Stimulated activated CD8-positive, alpha-beta memory T cell treated with anti-CD3 and anti-CD28 coated beads, Interleukin-15, amount 100 ng/mL, for 4 hours (primary cell): ENCODE measurements at regions not wholly inside any gene's neighbourhood (a gene's known extent, or its start where the extent isn't known, plus 50 kb on each side); places are given as distances from the start of the nearest gene placed in this dataset.

ENCODE experiments used
- DNase-seq, 2 donors: peaks; one replicate each; pipeline ENCODE4 v3.0.0-alpha.2; 2020; ENCODE audit warnings: low read depth in 2 of 2

DNA sequence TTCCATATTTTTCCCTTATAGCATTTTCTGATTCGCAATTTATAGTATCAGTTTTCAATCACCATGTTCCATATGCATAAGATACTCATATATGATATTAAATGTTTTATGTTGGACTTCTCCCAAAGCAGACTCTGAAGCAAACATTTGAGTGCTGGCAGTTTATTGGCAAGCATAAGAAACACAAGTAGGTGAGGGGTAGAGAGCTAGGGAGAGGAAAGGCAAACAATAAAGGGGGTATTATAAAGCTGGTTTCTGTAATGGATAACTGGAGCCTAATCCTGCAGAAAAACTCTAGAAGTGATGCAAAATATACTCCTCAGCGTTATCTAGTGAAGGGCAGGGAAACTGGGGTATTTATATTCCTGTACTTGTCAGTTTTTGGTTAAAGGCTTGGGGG, 491.5 kb upstream of the TGFBR2 start:
- no peak for DNase-seq

DNA sequence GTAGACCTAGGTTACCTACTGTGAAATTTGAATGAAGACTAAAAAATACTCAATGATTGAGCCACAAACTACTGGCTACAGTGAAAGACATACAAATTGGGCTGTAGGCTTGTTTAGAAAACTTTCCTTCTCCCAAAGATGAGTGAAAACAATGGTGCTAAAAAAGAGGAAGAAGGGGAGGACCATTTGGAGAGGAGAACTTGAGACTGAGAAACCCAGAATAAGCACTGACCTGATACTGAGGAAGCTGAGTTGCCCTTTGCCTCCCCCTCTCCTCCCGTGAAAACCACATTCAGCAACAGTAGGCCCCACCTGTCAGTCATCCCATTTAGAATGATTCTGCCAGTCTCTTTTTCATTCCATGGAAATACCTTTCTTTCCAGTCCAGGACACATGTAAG, 484.0 kb upstream of the TGFBR2 start:
- DNase-seq, result no peak

GRCh38 chr3:30123224-30123623, 483.2 kb upstream of the TGFBR2 start:
- DNase-seq, result no peak

GRCh38 chr3:30123755-30124154, 482.6 kb upstream of the TGFBR2 start:
- DNase-seq, result no peak

GRCh38 chr3:30124435-30125370, 481.7 kb upstream of the TGFBR2 start:
- DNase-seq, result no peak

GRCh38 chr3:30129765-30130164, 476.6 kb upstream of the TGFBR2 start:
- no peak for DNase-seq

DNA sequence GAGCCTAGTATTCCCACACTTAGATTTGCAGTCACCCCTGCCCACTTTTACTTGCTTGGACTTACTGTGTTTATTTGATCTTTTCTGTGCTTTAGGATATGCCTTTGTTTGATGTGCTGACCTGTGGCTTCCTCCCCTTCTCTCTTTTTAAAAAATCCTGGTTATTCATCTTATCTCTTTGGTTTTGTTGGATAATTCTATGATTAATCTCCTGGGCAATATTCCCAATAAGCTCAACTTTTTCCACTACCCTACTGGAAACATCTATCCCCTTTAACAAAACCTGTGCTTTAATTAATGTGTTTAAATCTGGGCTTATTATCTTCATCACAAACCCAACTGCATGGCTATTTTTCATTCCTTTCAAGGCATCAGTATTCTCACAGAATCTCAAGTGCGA, 476.0 kb upstream of the TGFBR2 start:
- DNase-seq, result no peak

DNA sequence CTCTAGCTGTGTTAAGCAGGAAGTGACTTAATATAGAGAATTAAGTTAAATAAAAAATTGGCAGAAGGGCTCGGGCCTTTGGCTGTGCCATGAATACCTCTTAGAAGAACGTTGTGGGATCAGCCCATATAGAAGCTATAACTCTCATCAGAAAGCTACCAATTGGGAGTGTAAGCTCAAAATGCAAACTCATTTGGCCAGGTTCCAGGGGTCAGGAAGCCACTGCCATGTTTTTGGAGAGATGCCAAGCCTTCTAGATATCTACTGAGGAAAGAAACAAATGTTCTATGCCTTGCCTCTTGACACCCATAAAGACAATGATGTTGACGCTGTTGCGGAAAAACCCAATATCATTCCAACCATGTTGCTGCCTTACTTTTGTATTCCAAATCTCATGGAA, 475.2 kb upstream of the TGFBR2 start:
- DNase-seq, result no peak

GRCh38 chr3:30135190-30135589, 471.2 kb upstream of the TGFBR2 start:
- no peak for DNase-seq

DNA sequence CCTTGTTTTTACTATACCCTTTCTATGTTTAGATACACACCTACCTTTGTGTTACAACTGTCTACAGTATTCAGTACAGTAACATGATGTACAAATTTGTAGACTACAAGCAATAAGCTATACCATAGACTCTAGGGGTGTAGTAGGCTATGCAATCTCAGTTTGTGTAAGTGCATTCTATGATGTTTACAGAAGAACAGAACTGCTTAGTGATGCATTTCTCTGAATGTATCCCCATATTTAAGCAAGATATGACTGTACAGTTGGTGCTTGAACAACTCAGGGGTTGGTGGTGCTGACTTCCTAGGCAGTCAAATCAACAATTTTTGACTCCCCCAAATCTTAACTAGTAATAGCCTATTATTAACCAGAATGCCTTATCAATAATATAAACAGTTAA, 467.1 kb upstream of the TGFBR2 start:
- DNase-seq, result no peak

DNA sequence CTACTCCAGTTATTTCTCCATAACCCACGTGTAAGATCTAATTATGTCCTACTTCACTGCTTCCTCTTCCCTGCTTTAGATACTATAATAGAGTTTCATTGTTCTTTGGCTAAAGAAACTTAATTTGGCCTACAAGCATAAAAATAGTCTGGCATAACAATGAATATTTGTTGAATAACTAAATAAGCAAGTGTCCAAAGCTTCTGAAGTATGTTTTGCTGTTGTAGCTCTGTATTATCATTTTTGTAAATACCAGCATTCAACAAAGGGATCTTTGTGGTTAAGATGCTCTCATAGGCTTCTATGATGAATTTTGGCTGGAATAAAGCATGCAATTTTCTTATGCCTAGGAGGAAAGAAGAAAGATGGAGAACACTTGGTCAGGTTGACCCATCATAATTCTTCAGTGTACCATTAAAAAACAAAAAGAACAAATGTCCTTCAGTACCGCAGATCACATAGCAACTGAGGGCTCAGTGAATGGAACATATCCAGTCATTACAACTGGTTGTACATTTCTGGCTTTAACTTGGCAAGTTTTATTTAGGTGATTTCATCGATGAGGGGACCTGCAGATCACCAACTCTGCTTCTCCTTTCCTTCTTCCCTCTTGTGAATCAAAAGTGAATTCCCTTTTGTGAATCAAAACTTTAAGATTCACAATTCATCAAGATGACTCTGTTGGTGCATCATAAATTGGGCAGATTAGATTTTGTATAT, 465.9 kb upstream of the TGFBR2 start:
- DNase-seq, result no peak

DNA sequence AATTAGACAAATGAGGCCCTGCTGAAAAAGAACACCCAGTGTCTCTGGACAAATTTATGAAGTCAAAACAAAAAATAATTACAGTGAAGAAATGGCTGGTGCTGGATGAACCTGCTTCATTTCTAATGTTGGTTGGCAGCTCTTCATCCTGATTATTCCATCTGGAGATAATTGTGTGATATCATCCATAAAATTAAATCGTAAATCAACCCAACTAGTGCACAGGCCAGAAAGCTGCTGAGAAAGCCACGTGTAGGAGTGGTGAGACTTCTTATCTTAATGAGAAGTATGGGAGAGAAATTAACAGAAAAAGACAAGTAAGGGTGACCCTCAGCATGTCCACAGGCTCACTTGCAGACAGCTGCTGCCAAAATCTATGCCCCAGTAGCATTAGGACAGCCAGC, 465.2 kb upstream of the TGFBR2 start:
- DNase-seq, result no peak

- no peak for DNase-seq
Observed at GRCh38 chr3:30141927-30142326, 464.5 kb upstream of the TGFBR2 start.

DNA sequence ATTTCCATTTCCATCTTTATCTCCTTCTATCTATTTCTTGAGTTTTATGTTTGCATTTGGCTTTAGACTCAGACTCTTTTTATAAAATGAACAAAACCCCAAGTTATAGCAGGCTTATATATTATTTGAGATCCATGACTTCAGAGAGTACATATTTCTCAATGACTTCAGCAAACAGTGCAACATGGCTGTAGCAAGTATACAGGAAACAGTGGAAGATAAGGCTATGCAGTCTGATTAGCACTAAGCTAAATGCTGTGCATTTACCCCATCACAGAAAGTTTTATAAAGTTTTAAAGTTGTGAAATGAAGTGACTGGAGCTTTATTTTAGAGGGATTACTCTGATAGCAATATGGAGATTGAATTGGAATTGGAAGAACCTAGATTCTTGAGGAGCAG, 463.5 kb upstream of the TGFBR2 start:
- DNase-seq, result no peak

- DNase-seq, result no peak
Observed at GRCh38 chr3:30145281-30145680, 461.1 kb upstream of the TGFBR2 start.

DNA sequence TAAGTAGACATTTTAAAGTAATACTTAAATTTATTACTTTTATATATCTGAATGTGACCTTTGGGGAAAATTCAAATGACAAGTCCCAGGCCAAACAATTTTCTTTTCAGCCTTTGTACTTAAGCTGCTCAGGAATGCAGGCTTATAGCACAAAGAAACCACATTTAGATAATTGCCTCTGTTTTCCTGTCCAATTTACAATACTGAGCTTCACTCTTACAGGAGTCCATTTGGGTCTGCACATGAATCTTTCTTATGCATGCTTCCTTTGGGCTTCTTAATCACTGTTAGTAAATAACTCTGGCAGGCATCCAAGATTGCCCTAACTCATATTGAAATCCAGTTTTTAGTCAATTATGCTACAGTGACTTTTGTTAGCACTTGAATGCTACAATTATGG, 459.4 kb upstream of the TGFBR2 start:
- DNase-seq, result no peak

DNA sequence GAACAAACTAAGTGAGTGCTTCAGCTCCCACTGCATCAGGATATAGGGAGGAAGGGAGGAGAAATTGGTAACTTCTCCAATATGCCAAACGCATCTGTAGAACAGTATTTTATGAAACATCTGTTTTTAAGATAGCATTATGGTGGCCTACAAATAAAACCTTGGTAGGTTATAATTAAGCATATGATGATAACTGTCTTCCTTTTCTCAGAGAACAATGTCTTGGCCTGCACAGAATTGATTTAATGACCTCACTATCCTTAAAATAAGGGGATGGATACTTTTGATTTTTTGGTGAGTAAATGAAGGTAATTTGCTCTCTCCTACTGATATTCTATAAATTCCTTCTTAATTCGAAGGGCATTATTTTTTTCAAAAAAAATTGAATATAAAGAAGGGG, 451.5 kb upstream of the TGFBR2 start:
- DNase-seq, result no peak

- DNase-seq, result no peak
Observed at GRCh38 chr3:30155755-30156154, 450.6 kb upstream of the TGFBR2 start.

- DNase-seq, result no peak
Observed at GRCh38 chr3:30156586-30157498, 449.6 kb upstream of the TGFBR2 start.

DNA sequence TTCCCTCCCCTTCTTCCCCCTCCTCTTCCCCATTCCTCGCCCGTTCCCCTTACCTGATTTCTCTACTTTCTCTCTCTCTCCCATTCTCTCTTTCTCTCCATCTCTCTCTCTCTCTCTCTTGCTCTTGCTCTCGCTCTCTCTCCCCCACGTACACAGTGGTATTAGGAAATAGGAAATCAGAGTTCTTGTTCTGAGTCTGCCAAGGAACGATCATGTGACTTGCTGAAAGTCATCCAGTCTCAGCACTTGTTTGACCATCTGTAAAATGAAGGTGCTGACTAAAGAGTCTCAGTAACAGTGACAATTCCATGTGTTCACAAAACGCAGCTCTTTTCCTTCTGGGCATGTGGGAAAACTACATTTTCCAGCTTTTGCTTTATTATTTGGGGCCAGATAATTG, 445.0 kb upstream of the TGFBR2 start:
- DNase-seq, result no peak

DNA sequence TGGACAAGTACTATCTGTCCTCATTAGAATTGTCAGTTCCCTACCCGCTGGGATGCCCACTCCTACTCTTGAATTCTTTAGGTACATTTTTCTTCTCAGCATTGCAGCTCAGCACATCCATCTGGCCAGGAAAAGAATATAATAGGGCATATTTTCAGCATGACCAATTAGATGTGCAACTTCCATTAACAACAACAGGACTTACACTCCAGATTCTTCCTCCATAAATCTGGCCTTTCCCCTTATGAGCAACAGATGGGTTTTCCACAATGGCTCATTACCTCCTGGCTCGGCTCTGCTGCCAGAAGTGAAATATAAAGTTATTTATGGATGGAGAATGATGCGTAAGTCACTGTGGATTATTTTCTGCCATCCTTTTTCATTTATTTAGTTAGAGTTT, 443.8 kb upstream of the TGFBR2 start:
- DNase-seq, result no peak

DNA sequence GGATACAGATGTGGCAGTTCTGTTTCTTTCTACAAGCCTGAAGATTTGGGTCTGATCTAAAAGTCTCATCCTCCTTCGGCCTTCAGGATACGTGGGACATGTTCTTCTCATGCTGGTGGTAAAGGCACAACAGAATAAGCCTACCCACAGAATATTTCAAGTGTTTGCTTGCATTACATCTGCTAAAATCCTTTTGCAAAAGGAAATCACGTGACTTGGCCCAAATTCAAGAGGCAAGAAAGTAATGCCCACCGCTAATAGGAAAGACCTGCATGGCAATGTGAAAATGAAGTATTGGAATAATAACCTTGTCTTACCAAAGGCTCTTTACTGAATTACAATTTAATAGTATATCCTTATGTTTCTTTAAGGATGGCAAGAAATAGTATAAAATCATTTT, 439.9 kb upstream of the TGFBR2 start:
- DNase-seq, result no peak
